GM10248 (cell line): ENCODE measurements at regions not wholly inside any gene's neighbourhood (a gene's known extent, or its start where the extent isn't known, plus 50 kb on each side); places are given as distances from the start of the nearest gene placed in this dataset.

Source experiments
- CTCF ChIA-PET: fragments of 300-600 bp; sonication (Branson Sonifier 250); formaldehyde crosslinking; extraction: SDS; loops from one replicate; lab custom pipeline; 2021; ENCODE audit warnings: antibody characterized with exemption; lab: Yijun Ruan, JAX
- POLR2A ChIA-PET: fragments of 350-650 bp; sonication (Branson Sonifier 250); formaldehyde crosslinking; extraction: SDS; loops from one replicate; lab custom pipeline; 2020; ENCODE audit warnings: antibody characterized with exemption; lab: Yijun Ruan, JAX
- DNase-seq: peaks from one replicate; pipeline ENCODE4 v3.0.0; 2012; ENCODE audit errors: extremely low spot score
- TF ChIP-seq, protein P1 (sequence below): IDR thresholded peaks from 2 replicates; pipeline ENCODE4 v1.5.1; 2012; ENCODE audit warnings: mild to moderate bottlenecking, low read depth; ENCODE audit errors: extremely low read depth, missing control alignments, control extremely low read depth

GRCh38 chr3:66622756-66623457, 122.1 kb upstream of the LRIG1 start:
- CTCF ChIA-PET, result no interaction called here
- no peak for DNase-seq
- TF ChIP-seq, protein P1, sequence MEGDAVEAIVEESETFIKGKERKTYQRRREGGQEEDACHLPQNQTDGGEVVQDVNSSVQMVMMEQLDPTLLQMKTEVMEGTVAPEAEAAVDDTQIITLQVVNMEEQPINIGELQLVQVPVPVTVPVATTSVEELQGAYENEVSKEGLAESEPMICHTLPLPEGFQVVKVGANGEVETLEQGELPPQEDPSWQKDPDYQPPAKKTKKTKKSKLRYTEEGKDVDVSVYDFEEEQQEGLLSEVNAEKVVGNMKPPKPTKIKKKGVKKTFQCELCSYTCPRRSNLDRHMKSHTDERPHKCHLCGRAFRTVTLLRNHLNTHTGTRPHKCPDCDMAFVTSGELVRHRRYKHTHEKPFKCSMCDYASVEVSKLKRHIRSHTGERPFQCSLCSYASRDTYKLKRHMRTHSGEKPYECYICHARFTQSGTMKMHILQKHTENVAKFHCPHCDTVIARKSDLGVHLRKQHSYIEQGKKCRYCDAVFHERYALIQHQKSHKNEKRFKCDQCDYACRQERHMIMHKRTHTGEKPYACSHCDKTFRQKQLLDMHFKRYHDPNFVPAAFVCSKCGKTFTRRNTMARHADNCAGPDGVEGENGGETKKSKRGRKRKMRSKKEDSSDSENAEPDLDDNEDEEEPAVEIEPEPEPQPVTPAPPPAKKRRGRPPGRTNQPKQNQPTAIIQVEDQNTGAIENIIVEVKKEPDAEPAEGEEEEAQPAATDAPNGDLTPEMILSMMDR, result no peak
- POLR2A ChIA-PET, result no interaction called here

DNA sequence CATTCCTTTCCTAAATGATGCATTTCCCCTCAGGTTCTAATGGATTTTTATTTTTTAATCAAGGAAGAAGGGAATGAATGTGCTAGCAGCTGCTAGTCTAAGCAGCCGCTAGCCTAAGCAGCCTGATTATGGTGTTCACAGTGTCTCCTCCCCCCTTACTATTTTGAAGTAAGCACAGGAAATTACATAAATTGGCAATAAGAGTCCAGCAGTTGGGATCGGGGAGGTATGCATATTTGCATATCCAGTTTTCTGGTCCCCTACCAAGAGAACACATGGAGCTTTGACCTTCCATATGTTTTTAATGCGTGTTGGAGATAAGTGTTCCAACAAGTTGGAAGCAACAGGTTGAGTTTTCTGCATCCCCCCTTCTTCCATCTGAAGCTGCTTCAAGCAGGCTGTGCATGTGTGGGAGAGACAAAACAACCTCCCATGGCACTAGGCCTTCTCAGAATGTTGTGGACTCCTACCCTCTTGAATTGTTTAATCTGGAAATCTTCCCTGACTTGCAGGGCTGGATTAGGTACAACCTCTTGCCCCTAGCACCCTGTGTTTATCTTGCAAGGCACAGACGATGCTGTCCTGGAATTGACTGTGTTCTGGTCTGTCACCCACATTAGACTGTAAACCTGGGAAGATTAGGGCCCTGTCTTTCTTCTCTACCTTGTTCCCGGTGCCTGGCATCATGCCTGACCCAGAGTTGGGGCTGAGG, 124.8 kb upstream of the LRIG1 start:
- ChIA-PET CTCF (interaction anchor here (1.4 to 1.5 kb wide), 2 partner anchors 11 to 14 kb away, joined by 3 to 4 read pairs; no protein-coding TSS in a partner anchor), POLR2A (no interaction called here)
- TF ChIP-seq, protein P1, result no peak
- no peak for DNase-seq

GRCh38 chr3:66629150-66629981, 128.5 kb upstream of the LRIG1 start:
- ChIA-PET CTCF (no interaction called here), POLR2A (no interaction called here)
- no peak for DNase-seq
- TF ChIP-seq, protein P1, result no peak

- ChIA-PET POLR2A (no interaction called here), CTCF (no interaction called here)
- DNase-seq, result no peak
- TF ChIP-seq, protein P1, result no peak
Observed at GRCh38 chr3:66629982-66630368, 129.2 kb upstream of the LRIG1 start.

- no peak for DNase-seq
- TF ChIP-seq, protein P1, result no peak
- ChIA-PET CTCF (no interaction called here), POLR2A (no interaction called here)
Observed at GRCh38 chr3:66633402-66634381, 132.9 kb upstream of the LRIG1 start.

- DNase-seq, result peak; percentile 18
- ChIA-PET POLR2A (no interaction called here), CTCF (interaction anchor here (0.5 to 1.4 kb wide), 2 partner anchors 26 to 29 kb away, joined by 3 read pairs; no protein-coding TSS in a partner anchor)
- TF ChIP-seq, protein P1, result no peak
Observed at GRCh38 chr3:66638717-66639116, 137.9 kb upstream of the LRIG1 start.
